NCI-H1694 treated with DMSO at 0.1 percent for 48 hours (cell line): ENCODE measurements at regions not wholly inside any gene's neighbourhood (a gene's known extent, or its start where the extent isn't known, plus 50 kb on each side); places are given as distances from the start of the nearest gene placed in this dataset.

Experiments used
- DNase-seq: peaks from one replicate; lab custom pipeline; 2025; lab: John Stamatoyannopoulos, UW

- no peak for DNase-seq
These were observed 55.1 kb upstream of the PAGE4 start for GRCh38 chrX:49773993-49774392.

- DNase-seq: no peak
These were observed 61.9 kb upstream of the PAGE4 start for GRCh38 chrX:49767236-49767635.

GRCh38 chrX:49762175-49762720 lies 66.5 kb upstream of the PAGE1 start:
- DNase-seq: no peak

GRCh38 chrX:49761481-49761880 lies 65.7 kb upstream of the PAGE1 start:
- DNase-seq: peak; percentile 17

GRCh38 chrX:49760290-49760890 lies 64.6 kb upstream of the PAGE1 start:
- DNase-seq: no peak

GRCh38 chrX:49756692-49757091 lies 60.9 kb upstream of the PAGE1 start:
- DNase-seq: no peak

GRCh38 chrX:49754233-49754857 lies 58.6 kb upstream of the PAGE1 start:
- peak; percentile 23 for DNase-seq

GRCh38 chrX:49753691-49754090 lies 57.9 kb upstream of the PAGE1 start:
- no peak for DNase-seq

- DNase-seq: no peak
These were observed 52.6 kb upstream of the PAGE1 start for GRCh38 chrX:49748211-49748956.

GRCh38 chrX:49746306-49746705 lies 50.5 kb upstream of the PAGE1 start:
- no peak for DNase-seq
